ENCODE measurements at regions not wholly inside any gene's neighbourhood (a gene's known extent, or its start where the extent isn't known, plus 50 kb on each side); places are given as distances from the start of the nearest gene placed in this dataset.

GRCh38 chr1:222090103-222090502, 348.2 kb upstream of the DUSP10 start:
- Histone ChIP-seq H3K27me3 (ENCODE audit: insufficient read depth, low read depth) (no peaks in the 10 kb centered on the region), H2AFZ (ENCODE audit: low read depth) (no peak overlapping the region), H3K9ac (no peak overlapping the region), H3K36me3 (ENCODE audit: insufficient read depth) (no peaks in the 10 kb centered on the region), H4K20me1 (ENCODE audit: insufficient read depth) (no peaks in the 10 kb centered on the region), H3K79me2 (ENCODE audit: insufficient read depth, low read depth) (no peaks in the 10 kb centered on the region), H3K4me1 (ENCODE audit: low read depth, poor library complexity, severe bottlenecking) (no peaks in the 10 kb centered on the region), H3K4me2 (no peak overlapping the region), H3K4me3 (IDR thresholded peaks at IDR 0.05; ENCODE audit: insufficient read depth, low read depth, low read length) (no peak overlapping the region), H3K27ac (no peak overlapping the region)
- TF ChIP-seq CTCF (conservative IDR thresholded peaks at IDR 0.05; ENCODE audit: low read depth, low read length), result no peak

- Histone ChIP-seq H3K27ac (no peak overlapping the region), H3K4me3 (IDR thresholded peaks at IDR 0.05; ENCODE audit: insufficient read depth, low read depth, low read length) (no peak overlapping the region), H3K4me2 (no peak overlapping the region), H3K79me2 (ENCODE audit: insufficient read depth, low read depth) (no peaks in the 10 kb centered on the region), H2AFZ (ENCODE audit: low read depth) (no peak overlapping the region), H3K4me1 (ENCODE audit: low read depth, poor library complexity, severe bottlenecking) (no peaks in the 10 kb centered on the region), H4K20me1 (ENCODE audit: insufficient read depth) (no peaks in the 10 kb centered on the region), H3K27me3 (ENCODE audit: insufficient read depth, low read depth) (no peaks in the 10 kb centered on the region), H3K9ac (no peak overlapping the region), H3K36me3 (ENCODE audit: insufficient read depth) (no peaks in the 10 kb centered on the region)
- no peak for TF ChIP-seq CTCF (conservative IDR thresholded peaks at IDR 0.05; ENCODE audit: low read depth, low read length)
Observed at GRCh38 chr1:222087221-222087920, 345.5 kb upstream of the DUSP10 start.

- no peaks in the 10 kb centered on the region for H3K79me2 ChIP-seq (ENCODE audit: insufficient read depth, low read depth)
- H3K27ac ChIP-seq, result no peak overlapping the region
- H3K27me3 ChIP-seq (ENCODE audit: insufficient read depth, low read depth), result no peaks in the 10 kb centered on the region
- no peak overlapping the region for H3K4me2 ChIP-seq
- TF ChIP-seq CTCF (conservative IDR thresholded peaks at IDR 0.05; ENCODE audit: low read depth, low read length), result no peak
- no peak overlapping the region for H3K4me3 ChIP-seq (IDR thresholded peaks at IDR 0.05; ENCODE audit: insufficient read depth, low read depth, low read length)
- H2AFZ ChIP-seq (ENCODE audit: low read depth), result no peak overlapping the region
- no peaks in the 10 kb centered on the region for H4K20me1 ChIP-seq (ENCODE audit: insufficient read depth)
- H3K4me1 ChIP-seq (ENCODE audit: low read depth, poor library complexity, severe bottlenecking), result no peaks in the 10 kb centered on the region
- H3K9ac ChIP-seq, result no peak overlapping the region
- H3K36me3 ChIP-seq (ENCODE audit: insufficient read depth), result no peaks in the 10 kb centered on the region
Observed at GRCh38 chr1:222084996-222085395, 343.1 kb upstream of the DUSP10 start.

GRCh38 chr1:222084048-222084447, 342.2 kb upstream of the DUSP10 start:
- Histone ChIP-seq H2AFZ (ENCODE audit: low read depth) (no peak overlapping the region), H3K27ac (no peak overlapping the region), H3K27me3 (ENCODE audit: insufficient read depth, low read depth) (no peaks in the 10 kb centered on the region), H3K4me2 (no peak overlapping the region), H4K20me1 (ENCODE audit: insufficient read depth) (no peaks in the 10 kb centered on the region), H3K4me3 (IDR thresholded peaks at IDR 0.05; ENCODE audit: insufficient read depth, low read depth, low read length) (no peak overlapping the region), H3K4me1 (ENCODE audit: low read depth, poor library complexity, severe bottlenecking) (no peaks in the 10 kb centered on the region), H3K79me2 (ENCODE audit: insufficient read depth, low read depth) (no peaks in the 10 kb centered on the region), H3K36me3 (ENCODE audit: insufficient read depth) (no peaks in the 10 kb centered on the region), H3K9ac (no peak overlapping the region)
- TF ChIP-seq CTCF (conservative IDR thresholded peaks at IDR 0.05; ENCODE audit: low read depth, low read length), result no peak

Data from KMS-11 (cell line).